ACC112 (cell line): ENCODE measurements at regions not wholly inside any gene's neighbourhood (a gene's known extent, or its start where the extent isn't known, plus 50 kb on each side); places are given as distances from the start of the nearest gene placed in this dataset.

Source experiments
- H2AFZ ChIP-seq: fragments of 200-600 bp; sonication (generic); one replicate; pipeline ENCODE4 v1.6.0; 2017; ENCODE audit warnings: antibody characterized with exemption, low read length; ENCODE audit not compliant: unreplicated experiment
- H3K27ac ChIP-seq: fragments of 200-600 bp; sonication (generic); 2 replicates; pipeline ENCODE4 v1.5.1; 2014; ENCODE audit warnings: low read depth, mild to moderate bottlenecking, antibody characterized with exemption, low read length, moderate library complexity
- H3K27me3 ChIP-seq: fragments of 200-600 bp; sonication (generic); 2 replicates; pipeline ENCODE4 v1.6.1; 2014; ENCODE audit warnings: mild to moderate bottlenecking, antibody characterized with exemption, low read length, moderate library complexity, mixed read lengths; ENCODE audit not compliant: insufficient read depth
- H3K36me3 ChIP-seq: fragments of 200-600 bp; sonication (generic); 2 replicates; pipeline ENCODE4 v1.6.1; 2016; ENCODE audit warnings: mild to moderate bottlenecking, antibody characterized with exemption, low read length, moderate library complexity, mixed read lengths; ENCODE audit not compliant: insufficient read depth
- H3K4me1 ChIP-seq: fragments of 200-600 bp; sonication (generic); one replicate; pipeline ENCODE4 v1.6.1; 2016; ENCODE audit warnings: low read length, mixed read lengths; ENCODE audit not compliant: insufficient read depth, unreplicated experiment, control insufficient read depth
- H3K4me3 ChIP-seq: fragments of 200-600 bp; sonication (generic); 2 replicates; pipeline ENCODE4 v1.5.1; 2014; ENCODE audit warnings: mild to moderate bottlenecking, low read depth, low read length
- H3K79me2 ChIP-seq: fragments of 200-600 bp; sonication (generic); one replicate; pipeline ENCODE4 v1.6.0; 2016; ENCODE audit warnings: low read length; ENCODE audit not compliant: control insufficient read depth, unreplicated experiment, insufficient read depth

GRCh38 chr2:6423944-6424343, 441.8 kb downstream of the CMPK2 start:
- no peak overlapping the region for H2AFZ ChIP-seq
- H3K4me3 ChIP-seq, result no peak overlapping the region
- no peak overlapping the region for H3K27ac ChIP-seq

GRCh38 chr2:6425032-6425431, 440.7 kb downstream of the CMPK2 start:
- Histone ChIP-seq H3K36me3 (no peaks in the 10 kb centered on the region), H3K27ac (no peak overlapping the region), H2AFZ (no peak overlapping the region), H3K79me2 (no peaks in the 10 kb centered on the region), H3K4me1 (no peaks in the 10 kb centered on the region), H3K4me3 (no peak overlapping the region), H3K27me3 (no peaks in the 10 kb centered on the region)

More at GRCh38 chr2:6423944-6424343, 441.8 kb downstream of the CMPK2 start:
- Histone ChIP-seq H3K36me3 (no peaks in the 10 kb centered on the region), H3K27me3 (no peaks in the 10 kb centered on the region), H3K79me2 (no peaks in the 10 kb centered on the region), H3K4me1 (no peaks in the 10 kb centered on the region)

DNA sequence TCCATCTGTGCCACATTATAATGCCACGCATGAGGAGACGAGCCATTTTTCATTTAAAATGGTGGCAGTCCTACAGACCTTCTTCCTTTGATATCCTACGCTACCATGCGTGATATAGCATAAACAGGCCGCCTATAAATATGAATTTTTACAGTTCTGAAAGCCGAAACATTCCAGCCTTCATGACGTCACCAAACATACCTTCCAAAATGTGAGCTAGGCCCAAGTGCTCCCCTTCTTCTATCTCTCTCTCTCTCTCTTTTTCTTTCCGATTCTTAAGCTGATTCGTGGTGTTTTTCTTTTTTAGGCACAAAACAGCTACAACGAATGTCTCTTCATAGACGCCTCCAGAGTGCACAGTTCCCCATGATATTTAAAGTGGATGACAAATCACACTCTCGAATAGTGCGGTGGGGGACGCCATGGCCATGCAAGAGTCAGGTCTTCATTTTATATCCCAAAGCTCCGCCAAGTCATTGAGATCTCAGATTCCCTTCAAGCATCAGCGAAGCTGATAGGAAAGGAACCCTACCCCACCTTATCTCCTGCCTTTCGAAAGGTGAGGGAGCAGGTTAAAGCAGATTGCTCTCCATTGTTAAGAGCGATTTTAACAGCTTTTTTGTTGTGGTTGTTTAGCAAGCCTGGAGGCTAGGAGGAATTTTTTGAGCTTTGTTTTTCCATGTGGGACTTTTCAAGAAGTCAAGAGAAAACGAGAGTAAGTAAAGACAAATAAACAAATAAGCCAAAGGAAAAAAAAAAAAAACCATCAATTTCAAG, 436.3 kb downstream of the CMPK2 start:
- Histone ChIP-seq H3K4me3 (no peak overlapping the region), H2AFZ (no peak overlapping the region), H3K36me3 (no peaks in the 10 kb centered on the region), H3K27me3 (no peaks in the 10 kb centered on the region), H3K27ac (no peak overlapping the region), H3K4me1 (no peaks in the 10 kb centered on the region), H3K79me2 (no peaks in the 10 kb centered on the region)

- Histone ChIP-seq H3K36me3 (no peaks in the 10 kb centered on the region), H3K27me3 (no peaks in the 10 kb centered on the region), H3K79me2 (no peaks in the 10 kb centered on the region), H2AFZ (no peak overlapping the region), H3K4me3 (no peak overlapping the region), H3K27ac (no peak overlapping the region), H3K4me1 (no peaks in the 10 kb centered on the region)
These were observed 431.3 kb downstream of the CMPK2 start for GRCh38 chr2:6434438-6434837.

DNA sequence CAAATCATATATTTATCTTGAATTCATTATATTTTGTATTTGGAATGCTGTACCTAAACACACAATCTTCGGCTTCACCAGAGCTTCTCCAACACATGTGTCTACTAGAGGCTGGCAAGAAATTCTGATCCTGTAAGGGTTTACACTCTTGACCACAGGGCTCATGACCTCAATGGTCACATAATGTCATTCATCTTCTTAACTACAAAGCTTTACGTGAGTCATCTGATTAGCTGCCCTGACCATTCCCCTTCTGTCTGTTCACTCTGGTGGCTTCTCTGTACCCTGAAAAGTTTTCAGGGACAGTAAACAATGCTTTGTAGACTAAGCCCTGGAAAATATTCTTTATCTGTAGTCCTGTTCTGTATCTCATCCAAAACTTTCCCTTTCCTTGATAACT, 423.9 kb downstream of the CMPK2 start:
- Histone ChIP-seq H3K4me1 (no peaks in the 10 kb centered on the region), H3K27me3 (no peaks in the 10 kb centered on the region), H3K79me2 (no peaks in the 10 kb centered on the region), H3K36me3 (no peaks in the 10 kb centered on the region), H3K4me3 (no peak overlapping the region), H2AFZ (no peak overlapping the region), H3K27ac (no peak overlapping the region)

DNA sequence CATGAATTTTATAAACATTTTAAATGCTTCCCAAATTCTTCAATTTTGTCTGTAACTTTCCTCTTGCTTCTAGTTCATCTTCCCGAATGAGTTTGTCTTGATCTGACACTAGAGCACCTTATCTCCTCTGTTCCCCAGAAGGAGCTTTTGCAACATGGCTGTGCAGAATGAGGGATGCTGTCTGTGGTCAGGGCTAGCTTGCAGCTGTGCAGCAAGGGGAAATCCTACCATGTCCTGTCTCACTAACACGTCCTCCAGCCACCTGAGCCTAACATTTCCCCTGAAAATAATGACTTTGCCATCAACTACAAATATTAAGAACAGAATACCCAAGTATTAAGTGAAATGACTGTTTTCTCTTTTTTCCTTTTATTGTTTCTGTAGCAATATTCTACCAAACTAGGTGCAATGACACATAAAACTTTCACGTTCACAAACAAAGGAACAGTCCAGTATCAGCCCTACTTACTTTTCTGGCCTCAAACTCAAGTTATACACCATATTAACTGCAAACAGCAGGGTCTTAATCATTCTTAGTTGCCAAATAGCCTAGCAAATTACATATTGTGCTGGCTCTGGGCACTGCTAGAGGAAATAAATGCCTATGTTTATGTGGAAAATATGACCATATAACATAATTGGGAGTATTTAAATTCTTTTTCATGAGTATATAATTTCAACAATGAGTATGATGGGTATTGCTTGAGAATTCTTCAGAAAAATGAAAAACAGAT, 423.3 kb downstream of the CMPK2 start:
- Histone ChIP-seq H3K4me3 (no peak overlapping the region), H3K36me3 (no peaks in the 10 kb centered on the region), H3K4me1 (no peaks in the 10 kb centered on the region), H2AFZ (no peak overlapping the region), H3K27ac (no peak overlapping the region), H3K27me3 (no peaks in the 10 kb centered on the region), H3K79me2 (no peaks in the 10 kb centered on the region)

- H3K4me3 ChIP-seq, result no peak overlapping the region
- no peak overlapping the region for H3K27ac ChIP-seq
- no peaks in the 10 kb centered on the region for H3K36me3 ChIP-seq
- H3K79me2 ChIP-seq, result no peaks in the 10 kb centered on the region
- no peaks in the 10 kb centered on the region for H3K27me3 ChIP-seq
- H3K4me1 ChIP-seq, result no peaks in the 10 kb centered on the region
- H2AFZ ChIP-seq, result no peak overlapping the region
These were observed 422.5 kb downstream of the CMPK2 start for GRCh38 chr2:6443061-6443823.

DNA sequence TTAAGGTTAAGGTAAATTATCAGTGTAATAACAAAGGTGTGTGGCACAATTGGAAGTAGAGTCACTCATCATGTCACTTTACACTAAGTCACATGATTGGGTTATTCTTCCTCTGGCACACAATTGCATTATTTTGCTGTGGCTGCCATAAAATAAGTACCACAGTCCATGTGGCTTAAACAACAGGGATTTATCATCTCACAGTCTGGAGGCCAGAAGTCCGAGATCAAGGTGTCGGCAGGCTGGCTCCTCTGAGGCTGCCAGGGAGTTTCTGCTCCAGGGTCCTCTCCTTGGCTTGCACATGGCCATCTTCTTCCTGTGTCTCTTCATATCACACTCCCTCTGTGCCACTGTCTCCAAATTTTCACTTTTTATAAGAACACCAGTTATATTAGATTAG, 421.2 kb downstream of the CMPK2 start:
- H2AFZ ChIP-seq, result no peak overlapping the region
- no peaks in the 10 kb centered on the region for H3K36me3 ChIP-seq
- H3K4me3 ChIP-seq, result no peak overlapping the region
- no peaks in the 10 kb centered on the region for H3K27me3 ChIP-seq
- no peaks in the 10 kb centered on the region for H3K4me1 ChIP-seq
- no peaks in the 10 kb centered on the region for H3K79me2 ChIP-seq
- no peak overlapping the region for H3K27ac ChIP-seq

GRCh38 chr2:6445156-6445555, 420.6 kb downstream of the CMPK2 start:
- H3K79me2 ChIP-seq, result no peaks in the 10 kb centered on the region
- H3K27ac ChIP-seq, result no peak overlapping the region
- no peaks in the 10 kb centered on the region for H3K36me3 ChIP-seq
- H3K4me1 ChIP-seq, result no peaks in the 10 kb centered on the region
- H3K27me3 ChIP-seq, result no peaks in the 10 kb centered on the region
- no peak overlapping the region for H2AFZ ChIP-seq
- H3K4me3 ChIP-seq, result no peak overlapping the region

- H3K4me1 ChIP-seq, result no peaks in the 10 kb centered on the region
- H3K4me3 ChIP-seq, result no peak overlapping the region
- H3K36me3 ChIP-seq, result no peaks in the 10 kb centered on the region
- no peak overlapping the region for H2AFZ ChIP-seq
- H3K27ac ChIP-seq, result no peak overlapping the region
- no peaks in the 10 kb centered on the region for H3K27me3 ChIP-seq
- H3K79me2 ChIP-seq, result no peaks in the 10 kb centered on the region
These were observed 418.6 kb downstream of the CMPK2 start for GRCh38 chr2:6446938-6447608.
